ENCODE measurements at regions not wholly inside any gene's neighbourhood (a gene's known extent, or its start where the extent isn't known, plus 50 kb on each side); places are given as distances from the start of the nearest gene placed in this dataset.

GRCh38 chr5:89893546-89893945 is 516.0 kb downstream of the CETN3 start:
- TF ChIP-seq CTCF (IDR thresholded peaks at IDR 0.05) (no peak), EP300 (IDR thresholded peaks at IDR 0.05) (no peak), POLR2A (IDR thresholded peaks at IDR 0.05; ENCODE audit: low read depth) (no peak)

All from esophagus muscularis mucosa (tissue), 4 donors.